Thyroid gland (tissue), 4 donors: ENCODE measurements at regions not wholly inside any gene's neighbourhood (a gene's known extent, or its start where the extent isn't known, plus 50 kb on each side); places are given as distances from the start of the nearest gene placed in this dataset.

Experiments used
- CTCF ChIP-seq, 6 experiments: fragments of 200-600 bp in 3 of 6; fragments of 450-650 bp in 3 of 6; sonication (generic) in 3 of 6; IDR thresholded peaks; one replicate each; pipeline ENCODE4 v1.5.1; 2016 to 2019; ENCODE audit warnings: antibody characterized with exemption in 6 of 6, mild to moderate bottlenecking in 2 of 6, inconsistent platforms in 1 of 6, moderate library complexity in 1 of 6
- POLR2A ChIP-seq, 2 donors: fragments of 450-650 bp; IDR thresholded peaks; one replicate each; pipeline ENCODE4 v1.6.1; 2017; ENCODE audit warnings: antibody characterized with exemption in 2 of 2, mild to moderate bottlenecking in 2 of 2, moderate library complexity in 1 of 2

- no peak for TF ChIP-seq CTCF (IDR thresholded peaks at IDR 0.05)
- no peak for TF ChIP-seq POLR2A (IDR thresholded peaks at IDR 0.05)
Measured at GRCh38 chr1:82486969-82487368, 686.2 kb downstream of the ADGRL2 start.
